RWPE2 (cell line): ENCODE measurements at regions not wholly inside any gene's neighbourhood (a gene's known extent, or its start where the extent isn't known, plus 50 kb on each side); places are given as distances from the start of the nearest gene placed in this dataset.

ENCODE experiments used
- ATAC-seq: fragments of 200-7000 bp; cut with Tn5 transposase; 3 replicates; pipeline ENCODE4 v1.9.1; 2021; ENCODE audit warnings: low read depth
- DNase-seq: peaks from one replicate; pipeline ENCODE4 v3.0.0-alpha.2; 2020; ENCODE audit warnings: low spot score
- H3K27ac ChIP-seq: fragments of 450-650 bp; 2 replicates; pipeline ENCODE4 v1.5.1; 2017; ENCODE audit warnings: mild to moderate bottlenecking; ENCODE audit not compliant: poor library complexity, severe bottlenecking
- H3K27me3 ChIP-seq: fragments of 250-450 bp; sonication (Bioruptor Pico); 2 replicates; pipeline ENCODE4 v1.5.1; 2021; ENCODE audit warnings: mild to moderate bottlenecking, moderate library complexity; ENCODE audit not compliant: insufficient read depth, poor library complexity, severe bottlenecking
- H3K36me3 ChIP-seq: fragments of 250-450 bp; sonication (Bioruptor Pico); 2 replicates; pipeline ENCODE4 v1.5.1; 2020; ENCODE audit warnings: low read depth, mild to moderate bottlenecking, moderate library complexity
- H3K4me1 ChIP-seq: fragments of 250-450 bp; sonication (Bioruptor Pico); 2 replicates; pipeline ENCODE4 v1.5.1; 2021; ENCODE audit warnings: mild to moderate bottlenecking, moderate library complexity; ENCODE audit not compliant: insufficient read depth, poor library complexity, severe bottlenecking
- H3K4me3 ChIP-seq: fragments of 250-450 bp; sonication (Bioruptor Pico); 2 replicates; pipeline ENCODE4 v1.5.1; 2021; ENCODE audit warnings: mild to moderate bottlenecking, moderate library complexity; ENCODE audit not compliant: severe bottlenecking
- H3K9me3 ChIP-seq: fragments of 250-450 bp; sonication (Bioruptor Pico); 2 replicates; pipeline ENCODE4 v1.5.1; 2021; ENCODE audit warnings: mild to moderate bottlenecking, moderate library complexity; ENCODE audit not compliant: severe bottlenecking
- TF ChIP-seq, protein P1 (sequence below): fragments of 450-650 bp; IDR thresholded peaks from one replicate; pipeline ENCODE4 v1.5.1; 2017; ENCODE audit warnings: mild to moderate bottlenecking, moderate library complexity; ENCODE audit not compliant: poor library complexity, severe bottlenecking

DNA sequence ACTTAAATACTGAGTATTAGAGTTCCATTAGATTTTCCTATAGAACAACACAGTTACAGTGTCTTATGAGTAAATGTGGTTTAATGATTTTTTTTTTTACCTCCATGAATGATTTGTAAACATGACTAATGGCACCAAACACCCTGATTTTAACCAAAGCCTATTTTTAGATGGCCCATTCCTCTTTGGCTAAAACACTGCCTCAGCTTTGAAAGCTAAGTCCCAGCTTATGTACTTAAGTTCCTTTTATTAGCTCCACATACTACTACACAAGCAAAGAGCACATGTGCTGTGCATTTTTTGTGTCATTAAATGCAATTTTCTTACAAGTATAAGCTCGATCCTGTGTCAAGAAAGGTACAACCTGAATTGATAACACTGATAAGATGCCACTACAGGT, 575.6 kb upstream of the PITX2 start:
- Histone ChIP-seq H3K27ac (no peak overlapping the region), H3K4me3 (no peak overlapping the region), H3K27me3 (no peaks in the 10 kb centered on the region), H3K4me1 (no peaks in the 10 kb centered on the region), H3K9me3 (no peaks in the 10 kb centered on the region), H3K36me3 (no peaks in the 10 kb centered on the region)
- no peak for DNase-seq
- TF ChIP-seq, protein P1, sequence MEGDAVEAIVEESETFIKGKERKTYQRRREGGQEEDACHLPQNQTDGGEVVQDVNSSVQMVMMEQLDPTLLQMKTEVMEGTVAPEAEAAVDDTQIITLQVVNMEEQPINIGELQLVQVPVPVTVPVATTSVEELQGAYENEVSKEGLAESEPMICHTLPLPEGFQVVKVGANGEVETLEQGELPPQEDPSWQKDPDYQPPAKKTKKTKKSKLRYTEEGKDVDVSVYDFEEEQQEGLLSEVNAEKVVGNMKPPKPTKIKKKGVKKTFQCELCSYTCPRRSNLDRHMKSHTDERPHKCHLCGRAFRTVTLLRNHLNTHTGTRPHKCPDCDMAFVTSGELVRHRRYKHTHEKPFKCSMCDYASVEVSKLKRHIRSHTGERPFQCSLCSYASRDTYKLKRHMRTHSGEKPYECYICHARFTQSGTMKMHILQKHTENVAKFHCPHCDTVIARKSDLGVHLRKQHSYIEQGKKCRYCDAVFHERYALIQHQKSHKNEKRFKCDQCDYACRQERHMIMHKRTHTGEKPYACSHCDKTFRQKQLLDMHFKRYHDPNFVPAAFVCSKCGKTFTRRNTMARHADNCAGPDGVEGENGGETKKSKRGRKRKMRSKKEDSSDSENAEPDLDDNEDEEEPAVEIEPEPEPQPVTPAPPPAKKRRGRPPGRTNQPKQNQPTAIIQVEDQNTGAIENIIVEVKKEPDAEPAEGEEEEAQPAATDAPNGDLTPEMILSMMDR: no peak
- no peak for ATAC-seq

DNA sequence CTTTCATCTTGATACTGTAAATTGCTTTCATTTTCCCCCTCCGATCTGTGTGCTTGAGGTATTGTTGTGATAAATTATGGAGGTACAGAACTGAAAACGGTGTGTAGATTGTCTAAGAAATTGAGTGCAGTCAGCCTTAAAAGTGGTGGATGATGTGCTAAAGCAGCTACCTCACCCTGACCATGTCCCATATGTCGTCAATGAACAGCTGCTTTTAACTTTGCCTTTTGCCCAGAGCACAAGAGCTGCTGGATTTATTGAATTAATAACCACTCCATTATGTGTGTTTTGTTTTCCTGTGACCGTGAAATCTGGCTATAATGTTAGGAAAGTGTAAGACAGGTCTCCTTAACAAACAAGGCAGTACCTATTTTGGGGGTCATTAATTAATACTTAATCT, 581.9 kb upstream of the PITX2 start:
- H3K4me1 ChIP-seq: no peaks in the 10 kb centered on the region
- ATAC-seq (no peak), DNase-seq (no peak)
- H3K27me3 ChIP-seq: no peaks in the 10 kb centered on the region
- no peaks in the 10 kb centered on the region for H3K36me3 ChIP-seq
- no peak overlapping the region for H3K27ac ChIP-seq
- H3K4me3 ChIP-seq: no peak overlapping the region
- no peaks in the 10 kb centered on the region for H3K9me3 ChIP-seq
- TF ChIP-seq, protein P1: no peak

DNA sequence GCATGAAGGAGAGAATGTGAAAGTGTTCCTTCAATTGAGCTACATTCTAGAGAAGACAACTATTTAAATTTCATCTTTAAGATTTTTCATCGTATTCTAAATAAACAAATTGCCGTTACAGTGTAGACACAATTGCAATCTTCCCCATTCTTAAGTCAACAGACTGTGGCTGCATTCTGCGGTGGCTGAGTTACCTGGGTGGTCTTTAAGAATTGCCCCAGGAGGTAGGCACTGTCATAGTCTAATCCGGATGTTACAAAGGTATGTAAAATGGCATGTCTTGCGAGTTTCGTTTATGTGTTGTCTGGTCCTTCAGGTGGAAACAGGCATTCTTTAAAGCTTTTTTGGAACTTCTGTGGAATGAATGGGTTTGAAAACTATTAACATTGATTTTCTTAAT, 586.1 kb upstream of the PITX2 start:
- Histone ChIP-seq H3K27me3 (no peaks in the 10 kb centered on the region), H3K36me3 (no peaks in the 10 kb centered on the region), H3K4me1 (no peaks in the 10 kb centered on the region), H3K27ac (no peak overlapping the region), H3K4me3 (no peak overlapping the region), H3K9me3 (no peaks in the 10 kb centered on the region)
- TF ChIP-seq, protein P1: no peak
- ATAC-seq (no peak), DNase-seq (no peak)

DNA sequence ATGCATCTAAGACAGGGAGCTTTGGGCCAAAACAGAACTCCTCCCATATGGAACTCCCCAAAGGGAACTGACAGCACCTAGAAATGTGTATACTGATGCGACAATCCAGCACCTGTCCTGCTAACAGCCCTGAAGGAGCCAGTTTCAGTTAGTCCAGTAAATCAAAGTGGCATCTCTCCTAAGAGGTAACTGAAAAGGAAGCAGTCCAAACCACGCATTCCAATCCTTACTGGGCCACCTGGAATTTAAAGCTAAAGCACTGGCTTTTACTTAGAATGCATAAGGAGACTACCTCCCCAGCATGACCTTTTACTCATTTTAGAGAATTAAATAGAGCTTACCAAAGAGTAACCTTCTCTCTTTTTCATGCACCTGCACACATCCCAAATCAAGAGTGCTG, 586.8 kb upstream of the PITX2 start:
- Histone ChIP-seq H3K27me3 (no peaks in the 10 kb centered on the region), H3K4me1 (no peaks in the 10 kb centered on the region), H3K9me3 (no peaks in the 10 kb centered on the region), H3K4me3 (no peak overlapping the region), H3K27ac (no peak overlapping the region), H3K36me3 (no peaks in the 10 kb centered on the region)
- no peak for ATAC-seq
- TF ChIP-seq, protein P1: no peak
- no peak for DNase-seq

DNA sequence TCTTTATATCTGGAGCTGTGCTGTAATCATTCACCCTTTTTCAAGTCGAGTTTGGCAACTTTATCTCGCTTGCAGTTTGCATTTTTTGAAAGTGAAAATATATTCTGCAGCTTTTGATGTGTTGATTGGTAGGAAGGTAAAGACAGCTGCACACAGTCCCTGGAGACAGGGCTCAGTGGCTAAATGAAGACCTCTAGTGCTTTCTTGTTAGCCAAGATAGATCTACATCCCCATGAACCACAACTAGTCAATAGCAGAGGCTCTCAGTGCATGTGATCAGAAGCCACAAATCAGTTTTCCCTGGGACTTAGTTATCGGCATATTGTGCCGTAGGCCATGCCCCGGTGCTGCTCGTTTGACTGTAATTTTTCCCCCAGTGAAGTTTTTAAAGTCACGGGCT, 587.7 kb upstream of the PITX2 start:
- DNase-seq (no peak), ATAC-seq (no peak)
- Histone ChIP-seq H3K4me1 (no peaks in the 10 kb centered on the region), H3K27ac (no peak overlapping the region), H3K36me3 (no peaks in the 10 kb centered on the region), H3K4me3 (no peak overlapping the region), H3K27me3 (no peaks in the 10 kb centered on the region), H3K9me3 (no peaks in the 10 kb centered on the region)
- TF ChIP-seq, protein P1: no peak
